Stimulated activated CD4-positive, alpha-beta T cell treated with anti-CD3 and anti-CD28 coated beads, Interleukin-1b, Interleukin-23, amount 100 ng/mL, for 48 hours (primary cell): ENCODE measurements at regions not wholly inside any gene's neighbourhood (a gene's known extent, or its start where the extent isn't known, plus 50 kb on each side); places are given as distances from the start of the nearest gene placed in this dataset.
"Not testable (repeated sequence)": the region's sequence is repeated elsewhere in the genome, so short reads cannot be mapped to it uniquely, and the experiment has no call there.

ENCODE experiments used
- DNase-seq: peaks from one replicate; pipeline ENCODE4 v3.0.0-alpha.2; 2020

GRCh38 chr2:194883711-194884110 is 773.3 kb upstream of the SLC39A10 start:
- no peak for DNase-seq

DNA sequence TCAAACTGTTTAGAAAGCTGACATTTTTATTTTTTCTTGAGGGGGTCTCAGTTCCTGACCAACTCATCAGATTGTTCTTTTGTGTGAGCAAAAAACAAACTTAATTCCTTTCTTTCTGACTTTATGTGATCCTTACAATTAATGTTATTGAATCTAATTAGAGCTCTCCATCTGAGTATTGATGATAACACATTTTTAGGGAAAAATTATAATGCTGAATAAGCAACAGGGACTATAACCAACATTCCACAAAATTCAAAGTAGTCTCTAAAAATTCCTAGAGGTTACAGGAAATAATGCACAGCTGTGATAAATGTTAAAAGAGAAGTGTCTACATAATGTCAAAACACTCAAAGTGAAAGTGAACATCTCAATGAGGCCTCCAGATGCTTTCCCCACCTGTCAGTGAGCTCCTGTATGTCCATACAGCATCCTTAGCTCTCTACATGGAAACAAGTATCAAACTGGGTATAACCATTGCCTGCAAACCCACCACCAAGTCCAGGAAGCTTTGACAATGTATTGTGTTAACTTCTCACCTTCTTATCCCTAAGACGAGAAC is 786.0 kb upstream of the SLC39A10 start:
- DNase-seq: no peak

GRCh38 chr2:194867328-194867727 is 789.7 kb upstream of the SLC39A10 start:
- DNase-seq: no peak

- DNase-seq: no peak
Measured at GRCh38 chr2:194854941-194855340, 802.1 kb upstream of the SLC39A10 start.

GRCh38 chr2:194842871-194843270 is 814.2 kb upstream of the SLC39A10 start:
- DNase-seq: no peak

- not testable (repeated sequence) for DNase-seq
Measured at GRCh38 chr2:194834371-194834770, 822.7 kb upstream of the SLC39A10 start.

DNA sequence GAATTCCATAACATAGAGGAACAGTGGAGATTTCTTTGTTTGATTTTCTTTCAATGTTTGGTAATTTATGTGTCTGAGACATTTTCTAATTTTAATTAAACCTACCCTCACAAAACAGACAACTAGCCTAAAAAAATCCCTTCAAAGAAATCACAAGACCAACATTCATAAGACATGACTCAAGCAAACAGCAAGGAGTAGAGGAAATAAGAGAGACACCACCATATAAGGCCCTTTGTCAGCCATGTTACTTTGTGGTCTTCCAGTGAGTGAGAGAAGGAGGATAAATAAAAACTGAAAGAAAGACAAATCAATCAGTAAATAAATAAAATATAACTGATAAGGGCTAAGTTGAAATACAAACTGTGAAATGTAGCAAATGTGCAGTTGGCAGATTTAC is 830.8 kb upstream of the SLC39A10 start:
- no peak for DNase-seq

DNA sequence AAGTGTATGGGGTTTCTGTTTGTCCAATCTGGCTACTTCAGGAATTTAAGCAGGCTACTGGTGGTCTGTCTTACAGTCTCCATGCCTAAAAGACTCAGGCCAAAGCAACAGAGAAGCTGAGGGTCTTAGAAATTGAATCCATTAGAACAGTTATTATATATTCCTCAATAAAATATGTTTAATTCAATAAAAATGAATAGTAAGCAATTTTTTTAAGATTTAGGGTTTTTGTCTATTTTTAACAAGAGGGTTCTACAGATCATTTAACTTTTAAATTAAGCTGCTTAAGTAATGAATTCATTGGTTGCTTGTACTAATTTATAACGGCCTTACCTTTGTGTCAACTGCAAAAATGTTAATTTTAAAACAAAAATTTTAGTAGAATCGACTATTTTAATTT is 832.6 kb upstream of the SLC39A10 start:
- DNase-seq: no peak

DNA sequence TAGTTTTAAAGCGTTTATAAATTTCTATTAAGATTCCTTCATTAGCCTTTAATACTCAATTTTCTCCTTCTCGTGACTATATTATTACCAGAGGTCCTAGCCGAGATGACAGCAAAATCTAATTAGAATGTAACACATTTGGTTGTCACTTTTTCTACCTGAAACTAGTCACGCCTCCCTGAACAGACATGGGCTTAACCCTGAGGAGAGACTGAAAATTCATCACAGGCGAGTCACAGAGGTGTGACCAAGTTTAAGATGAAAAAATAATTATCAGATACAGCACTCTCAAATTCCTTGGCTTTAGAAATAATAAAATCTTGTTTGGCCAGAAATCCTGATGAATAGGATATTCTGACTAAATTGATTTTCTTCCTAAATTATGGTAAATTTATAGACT is 834.4 kb upstream of the SLC39A10 start:
- DNase-seq: no peak

DNA sequence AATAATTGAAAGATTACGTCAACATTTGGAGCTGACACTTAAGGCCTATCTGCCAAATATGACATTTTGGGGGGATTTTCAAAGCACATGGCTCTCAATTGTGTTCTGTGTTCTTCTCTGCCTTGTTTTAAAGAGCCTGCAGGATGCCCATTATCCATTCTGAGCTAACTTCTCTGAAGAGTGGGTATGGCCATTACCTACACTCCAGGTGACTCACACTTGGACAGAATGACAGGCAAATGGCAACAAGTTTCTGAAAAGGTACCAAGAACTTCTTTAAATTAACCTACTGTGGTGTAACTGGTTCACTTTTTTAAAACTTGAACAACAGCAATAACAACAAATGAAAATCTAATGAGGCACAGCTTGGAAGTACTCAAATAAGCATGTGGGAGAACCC is 834.9 kb upstream of the SLC39A10 start:
- DNase-seq: no peak

GRCh38 chr2:194819367-194819766 is 837.7 kb upstream of the SLC39A10 start:
- DNase-seq: no peak

- DNase-seq: no peak
Measured at GRCh38 chr2:194815475-194815874, 841.6 kb upstream of the SLC39A10 start.

DNA sequence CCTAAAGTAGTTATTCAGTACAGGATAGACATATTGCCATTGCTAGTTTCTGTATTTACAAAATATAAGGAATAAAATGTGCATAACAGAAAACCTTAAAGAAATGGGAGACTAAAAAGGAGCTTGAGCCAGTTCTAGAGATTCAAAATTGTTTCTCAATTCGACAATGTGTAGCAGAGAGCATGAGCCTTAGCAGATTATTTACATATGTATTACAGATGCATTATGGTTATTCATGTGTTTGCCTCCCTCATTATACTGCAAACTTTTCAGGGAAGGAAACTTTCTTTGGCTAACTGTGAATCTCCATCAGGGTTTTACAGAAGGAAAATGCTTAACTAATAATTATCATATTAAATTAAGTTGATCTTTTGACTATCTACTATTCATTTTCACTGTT is 854.4 kb upstream of the SLC39A10 start:
- no peak for DNase-seq

DNA sequence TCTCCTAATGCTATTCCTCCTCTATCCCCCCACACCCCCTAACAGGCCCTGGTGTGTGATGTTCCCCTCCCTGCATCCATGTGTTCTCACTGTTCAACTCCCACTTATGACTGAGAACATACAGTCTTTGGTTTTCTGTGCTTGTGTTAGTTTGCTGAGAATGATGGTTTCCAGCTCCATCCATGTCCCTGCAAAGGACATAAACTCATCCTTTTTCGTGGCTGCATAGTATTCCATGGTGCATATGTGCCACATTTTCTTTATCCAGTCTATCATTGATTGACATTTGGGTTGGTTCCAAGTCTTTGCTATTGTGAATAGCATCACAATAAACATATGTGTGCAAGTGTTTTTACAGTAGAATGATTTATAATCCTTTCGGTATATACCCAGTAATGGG is 870.0 kb upstream of the SLC39A10 start:
- DNase-seq: not testable (repeated sequence)

DNA sequence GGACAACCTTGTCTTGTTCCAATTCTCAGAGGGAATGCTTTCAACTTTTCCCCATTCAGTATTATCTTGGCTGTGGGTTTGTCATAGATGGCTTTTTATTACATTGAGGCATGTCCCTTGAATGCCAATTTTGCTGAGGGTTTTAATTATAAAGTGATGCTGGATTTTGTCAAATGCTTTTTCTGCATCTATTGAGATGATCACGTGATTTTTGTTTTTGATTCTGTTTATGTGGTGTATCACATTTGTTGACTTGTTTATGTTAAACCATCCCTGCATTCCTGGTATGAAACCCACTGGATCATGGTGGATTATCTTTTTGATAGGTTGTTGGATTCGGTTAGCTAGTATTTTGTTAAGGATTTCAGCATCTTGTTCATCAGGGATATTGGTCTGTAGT is 885.6 kb upstream of the SLC39A10 start:
- DNase-seq: not testable (repeated sequence)

GRCh38 chr2:194769030-194769429 is 888.0 kb upstream of the SLC39A10 start:
- no peak for DNase-seq

- no peak for DNase-seq
Measured at GRCh38 chr2:194765723-194766122, 891.3 kb upstream of the SLC39A10 start.

DNA sequence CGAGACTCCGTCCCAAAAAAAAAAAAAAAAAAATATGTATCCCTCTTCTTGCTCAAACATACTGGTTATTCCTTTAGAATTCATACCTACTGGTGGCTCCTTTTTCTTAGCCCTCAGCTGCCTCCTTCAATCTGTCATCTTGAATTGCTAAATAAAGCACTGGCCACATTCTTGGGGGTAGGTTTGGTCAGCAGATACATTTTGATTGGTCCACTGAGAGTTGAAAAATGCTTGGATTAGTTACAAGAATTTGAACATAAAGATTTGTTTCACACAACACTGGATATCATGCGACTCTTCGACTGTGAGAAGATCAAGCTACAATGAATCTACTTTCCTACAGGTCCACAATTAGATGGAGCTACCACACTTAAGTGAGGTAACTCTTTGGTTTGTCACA is 906.1 kb upstream of the SLC39A10 start:
- no peak for DNase-seq

GRCh38 chr2:194745557-194746146 is 911.4 kb upstream of the SLC39A10 start:
- no peak for DNase-seq

GRCh38 chr2:194742706-194743105 is 914.3 kb upstream of the SLC39A10 start:
- no peak for DNase-seq

DNA sequence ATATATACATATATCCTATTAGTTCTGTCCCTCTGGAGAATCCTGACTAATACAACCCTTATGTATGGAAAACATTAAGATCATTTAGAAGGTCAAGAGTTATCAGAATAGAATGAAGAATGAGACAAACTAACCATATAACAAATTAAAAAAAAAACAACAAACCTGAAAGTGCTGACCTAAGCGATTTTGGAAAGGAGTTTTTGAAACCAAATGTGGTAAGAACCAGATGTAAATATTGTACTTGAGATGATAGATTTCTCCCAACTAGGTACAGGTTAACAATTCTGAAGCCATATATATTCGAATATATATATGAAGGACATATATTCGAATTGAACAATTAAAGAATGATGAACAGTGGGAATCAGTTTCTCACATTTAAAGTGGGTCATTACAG is 917.8 kb upstream of the SLC39A10 start:
- no peak for DNase-seq

DNA sequence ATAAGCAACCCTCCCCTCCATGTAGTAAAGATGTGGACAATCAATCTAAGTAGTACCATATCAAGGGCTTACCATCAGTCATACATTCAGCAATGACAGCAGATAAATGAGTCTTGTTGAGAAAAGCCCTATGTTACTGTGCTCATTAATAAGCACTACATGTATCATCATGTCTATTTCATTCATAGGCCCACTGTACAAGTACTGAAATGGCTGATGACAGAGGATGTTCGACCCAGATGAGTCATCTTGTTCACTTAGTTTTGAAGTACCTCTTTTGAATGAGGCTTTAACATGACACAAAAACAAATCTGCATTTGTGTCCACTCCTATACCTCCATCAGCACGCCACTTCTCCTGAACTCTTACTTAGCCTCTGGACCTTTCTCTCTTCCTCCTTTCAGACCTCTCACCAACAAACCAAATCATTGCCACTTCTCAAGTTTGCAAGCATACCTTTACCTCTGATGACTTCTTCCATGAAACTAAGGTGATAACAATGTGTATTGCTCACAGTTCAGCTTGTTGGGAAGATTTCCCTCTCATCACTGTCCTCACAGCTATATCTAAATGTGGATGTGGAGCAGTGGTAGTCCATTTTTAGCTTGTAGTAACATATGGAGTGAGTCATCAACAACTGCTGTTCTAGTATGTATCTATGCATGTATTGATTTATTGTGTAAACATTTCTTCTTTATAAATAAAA is 921.0 kb upstream of the SLC39A10 start:
- DNase-seq: no peak

DNA sequence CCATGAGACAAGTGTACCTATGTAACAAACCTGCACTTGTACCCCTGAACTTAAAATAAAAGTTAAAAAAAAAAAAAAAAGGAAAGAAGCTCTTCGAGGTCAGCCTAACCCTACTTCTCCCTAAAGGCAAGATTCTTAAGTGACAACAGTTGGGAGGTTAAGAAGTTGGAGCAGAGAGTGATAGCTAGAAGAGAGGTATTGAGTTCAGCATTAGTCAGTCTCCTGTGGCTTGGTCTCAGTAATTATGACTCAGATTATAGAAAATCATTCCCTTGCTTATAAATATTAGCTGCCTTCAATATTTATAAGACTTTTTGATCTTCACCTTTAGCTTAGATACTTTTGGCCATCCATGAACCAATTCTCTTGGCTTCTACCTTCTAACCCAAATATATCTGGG is 926.8 kb upstream of the SLC39A10 start:
- no peak for DNase-seq

DNA sequence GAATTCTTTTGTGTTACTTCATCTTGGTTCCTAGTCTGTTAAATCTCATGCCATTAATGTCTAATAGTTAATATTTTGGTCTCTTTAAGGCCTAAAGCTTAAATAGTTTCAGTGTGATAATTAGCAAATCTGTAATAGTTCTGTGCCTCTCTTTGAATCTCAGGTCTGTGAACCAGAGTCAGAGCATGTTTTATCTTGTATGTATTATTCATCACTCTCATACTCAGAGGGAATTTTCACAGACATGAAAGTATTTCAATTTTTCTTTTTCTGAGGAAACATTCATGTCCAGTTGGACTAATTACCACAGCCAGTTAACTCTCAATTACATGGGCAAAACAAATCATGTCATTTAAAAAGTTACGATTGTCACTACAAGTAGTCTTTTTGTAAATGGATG is 931.9 kb upstream of the SLC39A10 start:
- DNase-seq: no peak

DNA sequence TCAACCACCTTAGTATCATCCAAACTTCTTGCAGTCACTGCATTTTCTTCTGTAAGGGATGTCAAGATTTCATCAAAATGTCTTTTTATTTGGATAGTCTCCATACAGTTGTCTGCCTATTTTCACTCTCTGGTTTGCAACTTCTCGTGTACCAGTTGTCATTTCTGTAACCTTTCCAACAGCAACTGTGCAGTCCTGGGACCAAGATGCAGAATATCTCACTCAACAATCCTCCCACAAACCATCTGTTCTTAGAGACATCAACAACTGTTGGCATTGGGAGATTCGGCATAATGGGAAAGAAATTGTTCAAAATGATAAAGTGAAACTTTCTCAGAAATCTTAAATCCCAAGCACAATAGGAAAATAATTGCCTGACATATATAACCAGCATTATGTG is 933.6 kb upstream of the SLC39A10 start:
- no peak for DNase-seq
